Endothelial cell of hepatic sinusoid (primary cell): ENCODE measurements at regions not wholly inside any gene's neighbourhood (a gene's known extent, or its start where the extent isn't known, plus 50 kb on each side); places are given as distances from the start of the nearest gene placed in this dataset.
"Not testable (repeated sequence)": the region's sequence is repeated elsewhere in the genome, so short reads cannot be mapped to it uniquely, and the experiment has no call there.

Experiments used
- in situ Hi-C: cut with HindIII; loops from 2 replicates; pipeline ENCODE4 v1.10.0; 2017; ENCODE audit warnings: low sequenced_read_pairs

- in situ Hi-C loops: no loop called here
These were observed 457.4 kb downstream of the FBXO15 start for GRCh38 chr18:73690222-73690621.

- in situ Hi-C loops: no loop called here
These were observed 458.6 kb downstream of the FBXO15 start for GRCh38 chr18:73688851-73689711.

- in situ Hi-C loops: no loop called here
These were observed 459.5 kb downstream of the FBXO15 start for GRCh38 chr18:73688161-73688560.

GRCh38 chr18:73684647-73685046 is 463.0 kb downstream of the FBXO15 start:
- in situ Hi-C loops: no loop called here

GRCh38 chr18:73683409-73684238 is 464.0 kb downstream of the FBXO15 start:
- in situ Hi-C loops: no loop called here

- in situ Hi-C loops: no loop called here
These were observed 465.7 kb downstream of the FBXO15 start for GRCh38 chr18:73681912-73682311.

GRCh38 chr18:73681398-73681797 is 466.2 kb downstream of the FBXO15 start:
- in situ Hi-C loops: no loop called here

GRCh38 chr18:73679941-73680712 is 467.5 kb downstream of the FBXO15 start:
- in situ Hi-C loops: no loop called here

- in situ Hi-C loops: no loop called here
These were observed 470.2 kb downstream of the FBXO15 start for GRCh38 chr18:73677450-73677849.

- in situ Hi-C loops: no loop called here
These were observed 473.3 kb downstream of the FBXO15 start for GRCh38 chr18:73674125-73674865.

- in situ Hi-C loops: not testable (repeated sequence)
These were observed 476.2 kb downstream of the FBXO15 start for GRCh38 chr18:73671480-73671879.

- in situ Hi-C loops: no loop called here
These were observed 477.1 kb downstream of the FBXO15 start for GRCh38 chr18:73670524-73670923.

GRCh38 chr18:73670039-73670438 is 477.6 kb downstream of the FBXO15 start:
- in situ Hi-C loops: no loop called here

GRCh38 chr18:73669297-73669696 is 478.3 kb downstream of the FBXO15 start:
- in situ Hi-C loops: no loop called here

- in situ Hi-C loops: no loop called here
These were observed 479.6 kb downstream of the FBXO15 start for GRCh38 chr18:73668051-73668450.

GRCh38 chr18:73666772-73667171 is 480.9 kb downstream of the FBXO15 start:
- in situ Hi-C loops: no loop called here

GRCh38 chr18:73664896-73665295 is 482.7 kb downstream of the FBXO15 start:
- in situ Hi-C loops: no loop called here

- in situ Hi-C loops: no loop called here
These were observed 484.1 kb downstream of the FBXO15 start for GRCh38 chr18:73663581-73663980.

- in situ Hi-C loops: no loop called here
These were observed 485.2 kb downstream of the FBXO15 start for GRCh38 chr18:73662421-73662820.
